DND-41 (cell line): ENCODE measurements at regions not wholly inside any gene's neighbourhood (a gene's known extent, or its start where the extent isn't known, plus 50 kb on each side); places are given as distances from the start of the nearest gene placed in this dataset.

Experiments used
- ATAC-seq: fragments of 200-7000 bp; cut with Tn5 transposase; 3 replicates; pipeline ENCODE4 v1.9.1; 2021; ENCODE audit warnings: low read depth; ENCODE audit not compliant: insufficient read depth
- DNase-seq: peaks from one replicate; pipeline ENCODE4 v3.0.0-alpha.2; 2020
- H2AFZ ChIP-seq: 2 replicates; pipeline ENCODE4 v1.6.0; 2012; ENCODE audit warnings: low read depth, low read length
- H3K27ac ChIP-seq: 2 replicates; pipeline ENCODE4 v1.5.1; 2012; ENCODE audit warnings: low read length, inconsistent platforms
- H3K27me3 ChIP-seq: fragments of 200-600 bp; sonication (generic); 2 replicates; pipeline ENCODE4 v1.6.0; 2012; ENCODE audit warnings: low read length, mild to moderate bottlenecking, inconsistent platforms; ENCODE audit not compliant: insufficient read depth, poor library complexity
- H3K36me3 ChIP-seq: 2 replicates; pipeline ENCODE4 v1.5.1; 2012; ENCODE audit warnings: low read length, inconsistent platforms; ENCODE audit not compliant: insufficient read depth
- H3K4me1 ChIP-seq: 2 replicates; pipeline ENCODE4 v1.5.1; 2012; ENCODE audit warnings: mild to moderate bottlenecking, low read length; ENCODE audit not compliant: insufficient read depth
- H3K4me2 ChIP-seq: 2 replicates; pipeline ENCODE4 v1.6.0; 2012; ENCODE audit warnings: mild to moderate bottlenecking, moderate library complexity, low read length, inconsistent platforms; ENCODE audit not compliant: insufficient read depth
- H3K4me3 ChIP-seq, 2 experiments: fragments of 200-600 bp in 1 of 2; shearing (Covaris generic) in 1 of 2; 2 replicates each; pipeline ENCODE4 v1.5.1; 2012 to 2016; ENCODE audit warnings: inconsistent platforms in 2 of 2, low read length in 2 of 2, mild to moderate bottlenecking in 2 of 2, low read depth in 1 of 2, moderate library complexity in 1 of 2
- H3K79me2 ChIP-seq: 2 replicates; pipeline ENCODE4 v1.6.0; 2012; ENCODE audit warnings: low read length, inconsistent platforms; ENCODE audit not compliant: insufficient read depth
- H3K9ac ChIP-seq: 2 replicates; pipeline ENCODE4 v1.6.0; 2012; ENCODE audit warnings: low read depth, mild to moderate bottlenecking, inconsistent platforms, low read length, moderate library complexity
- H3K9me3 ChIP-seq: 2 replicates; pipeline ENCODE4 v1.5.1; 2012; ENCODE audit warnings: low read length, moderate library complexity, mild to moderate bottlenecking, inconsistent platforms; ENCODE audit not compliant: insufficient read depth, severe bottlenecking
- H4K20me1 ChIP-seq: 2 replicates; pipeline ENCODE4 v1.6.0; 2012; ENCODE audit warnings: low read length; ENCODE audit not compliant: insufficient read depth
- CTCF ChIP-seq: IDR thresholded peaks from 2 replicates; pipeline ENCODE4 v1.5.1; 2012; ENCODE audit warnings: borderline replicate concordance, low read length, moderate library complexity, mild to moderate bottlenecking; ENCODE audit not compliant: poor library complexity, severe bottlenecking; ENCODE audit errors: extremely low read depth
- EZH2 ChIP-seq: IDR thresholded peaks from 3 replicates; pipeline ENCODE4 v1.6.1; 2012; ENCODE audit warnings: borderline replicate concordance, low read depth, mild to moderate bottlenecking, moderate library complexity, low read length, inconsistent platforms; ENCODE audit not compliant: severe bottlenecking

- no peaks in the 10 kb centered on the region for H3K79me2 ChIP-seq
- H3K4me2 ChIP-seq = no peak overlapping the region
- no peaks in the 10 kb centered on the region for H4K20me1 ChIP-seq
- H3K4me1 ChIP-seq = no peaks in the 10 kb centered on the region
- ATAC-seq = no peak
- no peak for TF ChIP-seq EZH2
- TF ChIP-seq CTCF = no peak
- H3K9ac ChIP-seq = no peak overlapping the region
- H3K27ac ChIP-seq = no peak overlapping the region
- H3K36me3 ChIP-seq = no peaks in the 10 kb centered on the region
- no peak overlapping the region for H2AFZ ChIP-seq
- DNase-seq = no peak
- H3K4me3 ChIP-seq = no peak overlapping the region
- no peaks in the 10 kb centered on the region for H3K27me3 ChIP-seq
- no peaks in the 10 kb centered on the region for H3K9me3 ChIP-seq
Observed at GRCh38 chr14:76574416-76575095, 186.7 kb upstream of the VASH1 start.

GRCh38 chr14:76575108-76575507, 186.2 kb upstream of the VASH1 start:
- H3K4me2 ChIP-seq = no peak overlapping the region
- no peaks in the 10 kb centered on the region for H3K4me1 ChIP-seq
- no peaks in the 10 kb centered on the region for H3K9me3 ChIP-seq
- H4K20me1 ChIP-seq = no peaks in the 10 kb centered on the region
- H3K36me3 ChIP-seq = no peaks in the 10 kb centered on the region
- ATAC-seq = no peak
- no peak overlapping the region for H3K4me3 ChIP-seq
- no peak overlapping the region for H3K27ac ChIP-seq
- no peak overlapping the region for H2AFZ ChIP-seq
- TF ChIP-seq EZH2 (no peak), CTCF (no peak)
- no peak overlapping the region for H3K9ac ChIP-seq
- no peak for DNase-seq
- no peaks in the 10 kb centered on the region for H3K79me2 ChIP-seq
- H3K27me3 ChIP-seq = no peaks in the 10 kb centered on the region

- TF ChIP-seq CTCF (no peak), EZH2 (no peak)
- Histone ChIP-seq H3K27ac (no peak overlapping the region), H3K79me2 (no peaks in the 10 kb centered on the region), H3K9ac (no peak overlapping the region), H3K4me1 (no peaks in the 10 kb centered on the region), H3K4me3 (no peak overlapping the region), H3K4me2 (no peak overlapping the region), H4K20me1 (no peaks in the 10 kb centered on the region), H3K9me3 (no peaks in the 10 kb centered on the region), H2AFZ (no peak overlapping the region), H3K36me3 (no peaks in the 10 kb centered on the region), H3K27me3 (peaks cover 3% of the 10 kb centered on the region)
- ATAC-seq (no peak), DNase-seq (no peak)
Observed at GRCh38 chr14:76576047-76576741, 185.1 kb upstream of the VASH1 start.
